Gastrocnemius medialis (tissue), 4 donors: ENCODE measurements at regions not wholly inside any gene's neighbourhood (a gene's known extent, or its start where the extent isn't known, plus 50 kb on each side); places are given as distances from the start of the nearest gene placed in this dataset.
"Not testable (repeated sequence)": the region's sequence is repeated elsewhere in the genome, so short reads cannot be mapped to it uniquely, and the experiment has no call there.

Experiments
- CTCF ChIP-seq, 5 experiments: fragments of 450-650 bp in 3 of 5; fragments of 200-600 bp in 2 of 5; sonication (generic) in 2 of 5; IDR thresholded peaks in 4 of 5; conservative IDR thresholded peaks in 1 of 5; 1 replicate in 4 of 5; 2 replicates in 1 of 5; pipeline ENCODE4 v1.5.1; 2016 to 2019; ENCODE audit warnings: antibody characterized with exemption in 5 of 5, mild to moderate bottlenecking in 3 of 5, moderate library complexity in 3 of 5
- POLR2A ChIP-seq, 2 donors: fragments of 450-650 bp; IDR thresholded peaks; one replicate each; pipeline ENCODE4 v1.6.1; 2017; ENCODE audit warnings: antibody characterized with exemption in 2 of 2, mild to moderate bottlenecking in 2 of 2, moderate library complexity in 2 of 2

DNA sequence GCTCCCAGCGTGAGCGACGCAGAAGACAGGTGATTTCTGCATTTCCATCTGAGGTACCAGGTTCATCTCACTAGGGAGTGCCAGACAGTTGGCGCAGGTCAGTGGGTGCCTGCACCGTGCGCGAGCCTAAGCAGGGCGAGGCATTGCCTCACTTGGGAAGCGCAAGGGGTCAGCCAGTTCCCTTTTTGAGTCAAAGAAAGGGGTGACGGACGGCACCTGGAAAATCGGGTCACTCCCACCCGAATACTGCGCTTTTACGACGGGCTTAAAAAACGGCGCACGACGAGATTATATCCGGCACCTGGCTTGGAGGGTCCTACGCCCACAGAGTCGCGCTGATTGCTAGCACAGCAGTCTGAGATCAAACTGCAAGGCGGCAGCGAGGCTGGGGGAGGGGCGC is 915.9 kb upstream of the FBXO33 start:
- not testable (repeated sequence) for TF ChIP-seq POLR2A (IDR thresholded peaks at IDR 0.05); CTCF (IDR thresholded peaks at IDR 0.05 in 4 of 5, conservative IDR thresholded peaks at IDR 0.05 in 1 of 5)
